ENCODE measurements at regions not wholly inside any gene's neighbourhood (a gene's known extent, or its start where the extent isn't known, plus 50 kb on each side); places are given as distances from the start of the nearest gene placed in this dataset.
"Not testable (repeated sequence)": the region's sequence is repeated elsewhere in the genome, so short reads cannot be mapped to it uniquely, and the experiment has no call there.

DNA sequence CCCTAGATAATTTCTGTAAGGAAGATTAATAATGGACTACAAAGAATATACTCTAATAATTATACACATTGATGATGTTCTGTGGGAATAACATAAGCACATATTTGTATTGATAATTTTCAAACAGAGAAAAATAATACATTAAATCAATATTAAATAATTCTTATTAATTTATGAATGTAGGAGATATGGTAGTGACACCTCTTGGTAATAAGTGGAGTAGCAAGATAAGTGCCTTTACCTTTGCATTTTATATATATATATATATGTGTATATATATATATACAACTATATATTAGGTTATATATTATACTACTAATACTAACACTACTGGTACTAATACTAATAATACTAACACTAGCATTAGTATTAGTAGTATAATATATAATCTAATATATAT is 905.8 kb downstream of the SLITRK1 start:
- DNase-seq (ENCODE audit: low spot score) = no peak

DNA sequence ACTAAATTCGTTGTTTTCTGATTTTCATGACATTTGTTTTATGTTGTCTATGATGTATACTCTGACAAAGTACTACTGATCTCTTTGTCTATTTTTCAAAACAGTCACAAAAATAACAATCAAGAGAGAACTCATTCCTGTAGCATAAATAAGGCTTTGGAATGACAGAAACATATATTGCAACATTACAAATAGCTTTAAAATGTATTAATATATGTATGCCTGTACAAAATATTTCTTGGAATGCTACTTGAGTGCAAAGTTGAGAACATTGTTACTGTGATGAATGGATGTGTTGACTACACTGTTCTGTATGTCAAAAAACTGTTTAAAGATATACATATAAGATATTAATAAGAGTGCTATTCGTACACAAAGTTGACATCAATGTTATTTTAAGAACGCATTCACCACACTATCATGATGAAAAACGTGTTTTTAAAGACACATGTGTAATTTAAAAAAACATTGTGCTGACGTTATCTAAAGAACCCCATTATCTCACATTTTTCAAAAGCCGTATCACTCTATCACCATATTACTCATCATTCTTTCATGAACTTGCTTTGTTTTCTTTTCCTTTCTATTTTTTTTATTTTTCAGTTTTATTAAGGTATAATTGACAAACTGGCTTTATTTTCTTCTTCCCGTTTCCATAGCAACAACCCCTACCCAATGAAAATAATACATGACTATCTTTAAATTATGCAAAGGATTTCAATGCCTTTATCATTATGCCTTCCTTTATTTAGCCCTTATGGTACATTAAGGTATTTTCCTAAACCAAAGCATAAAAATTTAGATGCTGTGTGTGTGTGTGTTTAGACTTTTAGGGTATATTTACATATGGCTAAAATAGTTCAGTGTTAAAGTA is 918.8 kb downstream of the SLITRK1 start:
- no peak for DNase-seq (ENCODE audit: low spot score)

DNA sequence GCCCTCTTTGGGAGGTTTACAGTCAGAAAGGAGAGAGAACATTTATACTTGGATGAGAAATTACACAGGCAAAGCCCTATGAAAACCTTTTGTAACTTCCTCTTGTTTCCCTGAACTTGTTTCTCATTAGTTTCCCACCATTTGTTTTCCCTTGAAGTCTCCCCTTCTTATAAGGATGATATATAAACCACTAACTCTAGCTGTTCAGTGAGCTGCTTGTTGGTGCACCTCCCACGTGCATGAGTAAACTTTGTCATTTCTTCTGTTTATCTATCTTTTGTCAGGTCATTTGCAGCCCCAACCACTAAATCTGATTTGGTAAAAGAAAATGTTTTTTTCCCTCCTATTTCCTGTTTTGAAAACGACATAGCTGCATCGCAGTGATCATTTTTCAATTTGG is 919.9 kb downstream of the SLITRK1 start:
- no peak for DNase-seq (ENCODE audit: low spot score)

DNA sequence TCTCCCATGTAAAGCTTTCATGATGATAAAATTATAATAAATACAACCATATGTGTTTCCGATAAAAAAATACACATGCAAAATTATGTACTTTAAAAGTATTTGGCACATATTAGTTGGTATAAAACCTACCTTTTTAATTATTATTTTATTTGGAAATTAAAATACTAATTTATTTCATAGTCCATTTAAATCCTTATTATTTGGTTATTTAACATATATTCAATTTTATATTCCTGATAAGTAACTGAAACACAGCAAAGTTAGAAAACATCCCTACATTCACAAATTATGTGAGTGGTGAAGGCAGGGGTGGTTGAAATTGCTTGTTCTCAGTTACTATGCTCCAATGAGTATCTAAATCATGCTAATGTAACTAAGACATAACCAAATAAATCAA is 920.5 kb downstream of the SLITRK1 start:
- no peak for DNase-seq (ENCODE audit: low spot score)

DNA sequence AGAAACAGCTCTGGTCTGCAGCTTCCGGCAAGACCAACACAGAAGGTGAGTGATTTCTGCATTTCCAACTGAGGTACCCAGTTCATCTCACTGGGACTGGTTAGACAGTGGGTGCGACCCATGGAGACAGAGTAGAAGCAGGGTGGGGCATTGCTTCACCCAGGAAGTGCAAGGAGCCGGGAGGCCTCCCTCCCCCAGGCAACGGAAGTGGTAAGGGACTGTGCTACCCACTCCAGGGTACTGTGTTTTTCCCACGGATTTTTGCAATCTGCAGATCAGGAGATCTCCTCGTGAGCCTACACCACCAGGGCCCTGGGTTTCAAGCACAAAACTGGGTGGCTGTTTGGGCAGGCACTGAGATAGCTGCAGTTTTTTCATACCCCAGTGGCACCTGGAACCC is 929.9 kb downstream of the SLITRK1 start:
- not testable (repeated sequence) for DNase-seq (ENCODE audit: low spot score)

DNA sequence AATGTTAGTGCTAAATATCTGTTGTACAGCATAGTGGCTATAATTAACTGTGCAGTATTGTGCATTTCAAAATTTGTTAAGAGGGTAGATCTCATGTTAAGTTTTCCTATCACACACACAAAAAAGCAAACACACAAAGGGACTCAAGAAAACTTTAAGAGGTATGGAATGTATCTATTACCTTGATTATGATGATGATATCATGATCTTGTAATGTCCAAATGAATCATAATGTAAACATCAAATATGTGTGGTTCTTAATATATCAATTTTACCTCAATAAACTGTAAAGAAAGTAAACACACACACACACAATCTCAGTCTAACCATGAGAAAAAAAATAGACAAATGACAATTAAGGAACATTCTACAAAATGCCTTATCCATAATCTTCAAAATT is 934.6 kb downstream of the SLITRK1 start:
- DNase-seq (ENCODE audit: low spot score) = no peak

DNA sequence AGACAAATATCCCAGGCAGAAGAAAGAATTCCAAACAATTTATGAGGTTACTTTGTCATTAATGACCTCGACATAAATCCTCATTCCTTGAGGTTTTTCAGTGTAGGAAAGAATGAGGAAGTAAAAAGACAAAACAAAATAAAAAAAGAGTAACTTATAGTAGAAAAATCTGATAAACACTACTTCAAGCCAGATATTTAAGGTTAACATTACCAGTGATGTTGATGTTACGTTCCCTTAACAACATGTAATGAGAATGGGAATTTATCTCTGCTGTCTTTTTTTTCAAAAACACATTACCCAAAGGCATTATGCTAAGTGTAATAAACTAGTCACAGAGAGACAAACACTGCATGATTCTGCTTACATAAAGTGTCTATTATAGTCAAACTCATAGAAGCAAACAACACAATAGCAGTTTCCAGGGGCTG is 935.1 kb downstream of the SLITRK1 start:
- no peak for DNase-seq (ENCODE audit: low spot score)

DNA sequence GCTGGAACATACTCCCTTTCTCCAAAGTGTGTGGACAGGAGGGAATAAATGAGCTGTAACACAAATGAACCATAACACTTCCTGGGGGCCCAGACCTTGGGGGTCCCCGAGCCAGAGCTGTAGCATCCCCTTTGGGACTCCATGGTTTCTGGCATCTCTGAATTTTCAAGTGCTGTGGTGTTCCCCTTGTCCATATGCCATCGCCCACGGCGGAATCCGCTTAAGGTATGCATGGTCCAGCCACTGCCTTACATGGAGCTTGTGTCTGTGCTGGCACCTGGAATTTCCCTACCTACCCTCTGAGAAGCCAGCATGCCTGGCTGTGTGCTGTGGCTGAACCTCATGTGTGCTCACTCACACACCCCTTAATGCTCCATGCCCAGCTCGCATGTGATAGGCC is 943.6 kb downstream of the SLITRK1 start:
- DNase-seq (ENCODE audit: low spot score) = no peak

DNA sequence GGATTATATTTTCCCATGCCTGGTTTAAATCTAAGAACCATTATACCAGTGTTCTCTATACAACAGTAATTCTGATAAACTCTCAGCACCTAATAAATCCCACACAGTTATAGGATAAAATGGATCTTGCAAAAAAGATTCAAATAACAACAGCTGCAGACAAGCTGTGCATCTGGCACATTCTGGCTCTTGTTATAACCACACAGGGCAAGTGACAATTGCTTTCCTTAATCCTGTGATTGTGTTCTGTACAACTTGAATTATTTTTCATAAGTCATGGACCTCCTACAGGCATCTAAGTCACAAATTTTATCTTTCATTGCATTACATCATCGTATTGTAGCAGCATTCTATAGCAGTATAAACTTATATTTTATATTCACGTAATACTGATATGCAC is 948.3 kb downstream of the SLITRK1 start:
- DNase-seq (ENCODE audit: low spot score) = no peak

DNA sequence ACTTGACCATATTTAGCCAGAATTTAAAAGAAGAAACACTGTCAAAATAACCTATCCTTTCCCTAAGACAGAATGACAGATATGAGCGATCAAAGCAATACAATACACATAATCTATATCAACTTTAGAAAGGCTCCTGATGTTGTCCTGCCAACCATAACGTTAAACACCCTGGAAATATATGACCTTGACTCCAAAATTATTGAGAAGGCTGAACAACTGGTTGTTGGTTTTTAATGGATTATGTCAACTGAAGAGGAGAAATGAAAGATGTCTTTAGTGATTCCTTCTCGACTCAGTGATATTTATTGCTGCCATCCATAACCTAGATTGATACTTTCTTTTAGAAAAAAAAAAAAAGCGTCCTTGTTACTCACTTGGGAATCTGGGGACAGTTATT is 957.2 kb downstream of the SLITRK1 start:
- no peak for DNase-seq (ENCODE audit: low spot score)

DNA sequence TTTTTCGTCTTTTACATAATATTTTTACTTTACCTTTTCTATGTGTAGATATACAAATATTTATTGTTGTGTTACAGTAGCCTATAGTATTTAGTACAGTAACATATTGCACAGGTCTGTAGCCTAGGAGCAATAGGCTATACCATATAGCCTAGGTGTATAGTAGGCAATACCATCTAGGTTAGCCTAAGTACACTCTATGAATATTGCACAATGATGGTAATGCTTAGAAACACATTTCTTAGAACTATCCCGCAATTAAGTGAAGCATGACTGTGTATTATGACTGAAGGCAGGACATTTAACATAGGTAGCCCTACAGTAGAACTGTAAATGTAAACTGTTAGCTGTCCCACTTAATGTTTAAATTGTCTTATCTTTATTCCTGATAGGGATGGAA is 964.3 kb downstream of the SLITRK1 start:
- no peak for DNase-seq (ENCODE audit: low spot score)

DNA sequence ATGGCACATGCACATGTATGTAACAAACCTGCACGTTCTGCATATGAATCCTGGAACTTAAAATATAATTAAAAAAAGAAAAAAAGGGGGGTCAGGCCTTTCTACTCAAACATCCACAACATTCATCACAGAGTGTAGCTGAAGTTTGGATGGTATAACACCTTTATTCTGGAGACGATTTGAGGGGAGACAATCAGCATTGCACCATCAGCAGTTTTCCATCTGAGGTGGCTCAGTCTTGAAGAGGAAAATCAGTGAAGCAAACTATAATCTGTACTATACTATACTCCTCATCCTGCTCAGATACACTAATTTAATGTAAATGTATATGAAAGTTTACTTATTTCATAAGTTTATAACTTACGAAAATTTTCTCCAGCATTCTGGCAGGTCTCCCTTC is 969.7 kb downstream of the SLITRK1 start:
- no peak for DNase-seq (ENCODE audit: low spot score)

DNA sequence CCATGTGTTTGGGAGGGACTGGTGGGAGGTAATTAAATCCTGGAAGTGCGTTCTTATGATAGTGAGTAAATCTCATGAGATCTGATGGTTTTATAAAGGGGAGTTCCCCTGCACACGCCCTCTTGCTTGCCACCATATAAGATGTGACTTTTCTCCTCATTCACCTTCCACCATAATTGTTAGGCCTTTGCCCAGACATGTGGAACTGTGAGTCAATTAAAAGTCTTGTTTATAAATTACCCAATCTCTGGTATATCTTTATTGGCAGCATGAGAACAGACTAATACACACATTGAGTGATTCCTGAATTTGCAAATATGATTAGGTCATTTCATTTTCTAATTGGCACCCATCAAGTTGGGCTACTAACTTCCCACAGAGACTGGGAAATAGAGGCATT is 977.2 kb downstream of the SLITRK1 start:
- no peak for DNase-seq (ENCODE audit: low spot score)

DNA sequence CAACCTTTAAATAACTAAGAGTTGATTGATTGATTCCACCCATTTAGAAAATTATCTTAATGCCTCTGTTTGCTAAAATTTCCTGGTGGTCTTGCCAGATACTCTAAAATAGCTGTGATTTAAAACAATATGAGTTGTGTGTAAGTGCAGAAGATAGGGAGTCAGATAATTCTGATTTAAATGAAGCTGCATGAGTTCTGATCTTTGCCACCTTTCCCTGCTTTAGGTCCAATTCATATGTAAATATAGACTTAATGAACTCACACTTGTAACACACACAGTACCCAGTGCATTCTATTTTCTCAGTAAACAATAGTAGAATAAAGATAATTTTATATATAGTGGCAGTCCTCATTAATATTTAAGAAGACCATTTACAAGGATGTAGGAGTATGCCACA is 981.8 kb downstream of the SLITRK1 start:
- DNase-seq (ENCODE audit: low spot score) = no peak

DNA sequence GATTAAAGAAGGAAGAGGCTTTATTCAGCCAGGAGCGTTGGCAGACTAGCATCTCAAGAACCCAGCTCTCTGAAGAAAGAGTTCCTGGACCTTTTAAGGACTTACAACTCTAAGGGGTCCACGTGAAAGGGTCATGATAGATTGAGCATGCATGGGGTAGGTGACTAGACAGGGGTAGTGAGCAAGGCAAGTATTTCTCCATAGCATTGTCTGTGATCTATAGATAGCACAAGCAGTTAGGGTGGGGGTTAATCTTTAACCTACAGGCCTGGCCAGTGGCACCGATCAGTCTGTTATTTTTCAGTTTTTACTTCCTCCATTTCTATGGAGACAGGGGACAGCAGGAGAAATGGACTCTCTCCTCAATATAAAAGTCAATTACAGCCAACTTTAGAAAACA is 983.7 kb downstream of the SLITRK1 start:
- DNase-seq (ENCODE audit: low spot score) = no peak

DNA sequence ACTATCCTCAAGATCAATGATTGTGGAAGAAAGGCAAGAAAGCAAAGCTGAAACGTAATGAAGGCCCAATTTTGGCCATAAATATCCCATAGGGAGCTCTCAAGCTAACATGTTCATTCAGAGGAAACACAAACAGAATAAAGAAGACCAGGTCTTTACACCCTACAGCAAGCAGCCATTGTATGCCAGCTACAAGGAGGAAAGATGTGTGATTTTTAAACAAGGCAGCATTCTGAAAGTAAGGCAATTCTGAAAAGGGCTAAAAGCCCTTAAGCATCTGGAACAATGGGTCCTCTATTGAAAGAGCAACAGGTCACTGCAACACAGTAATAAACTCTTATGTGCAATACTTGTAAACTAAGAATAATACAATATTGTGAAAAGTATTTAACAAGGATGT is 1002.4 kb downstream of the SLITRK1 start:
- no peak for DNase-seq (ENCODE audit: low spot score)

DNA sequence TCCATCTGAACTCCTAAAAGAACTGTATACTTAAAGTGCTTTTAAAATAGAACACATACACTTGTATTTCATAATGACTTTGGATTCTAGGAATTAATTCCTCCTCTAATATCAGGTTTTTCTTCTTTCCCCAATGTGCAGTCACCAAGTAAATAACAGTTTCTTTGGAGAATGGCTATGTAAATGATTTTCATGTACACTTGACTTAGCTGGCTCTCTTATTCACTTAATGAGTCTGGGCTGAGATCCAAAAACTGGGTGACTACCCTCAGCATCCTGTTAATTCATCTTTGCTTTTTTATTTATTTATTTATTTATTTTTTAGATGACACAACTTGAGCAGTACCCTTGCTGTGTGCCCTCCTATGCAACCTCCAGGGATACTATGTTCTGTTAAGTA is 1003.7 kb downstream of the SLITRK1 start:
- no peak for DNase-seq (ENCODE audit: low spot score)

DNA sequence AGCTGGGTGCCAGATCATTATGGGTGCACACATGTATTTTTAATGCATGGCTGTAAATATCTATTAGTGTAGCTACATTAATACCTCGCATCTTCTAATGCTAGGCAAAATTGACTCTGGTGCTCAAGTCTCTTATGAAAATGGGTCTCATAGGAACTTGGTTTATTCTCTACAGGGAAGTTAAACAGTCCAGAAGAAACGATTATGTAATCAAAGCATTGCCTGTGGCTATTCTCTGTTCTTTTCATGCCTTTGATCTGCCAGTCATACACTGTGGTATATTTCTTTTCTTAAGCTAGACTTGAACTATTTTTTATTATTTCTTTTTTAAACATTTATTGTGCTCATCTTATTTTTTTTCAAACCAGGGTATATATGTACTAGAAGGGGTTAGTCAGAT is 1015.0 kb downstream of the SLITRK1 start:
- no peak for DNase-seq (ENCODE audit: low spot score)

DNA sequence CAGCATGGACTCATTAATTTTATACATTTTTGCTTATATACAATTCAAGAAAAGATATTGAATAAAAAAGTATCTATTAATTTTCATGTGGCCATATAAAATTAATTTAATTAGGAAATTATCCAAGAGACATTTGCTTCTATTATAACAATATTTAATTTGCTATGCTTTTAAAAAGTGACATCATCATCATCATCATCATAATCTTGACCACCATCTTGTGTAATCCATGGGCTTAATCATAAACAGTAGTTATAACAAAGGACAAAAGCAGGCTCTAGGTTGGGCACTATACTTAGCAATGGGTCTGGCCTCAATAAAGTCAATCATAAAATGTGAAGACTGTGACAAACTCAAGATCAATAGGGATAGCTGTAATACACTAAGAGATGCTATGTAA is 1031.6 kb downstream of the SLITRK1 start:
- DNase-seq (ENCODE audit: low spot score) = no peak

DNA sequence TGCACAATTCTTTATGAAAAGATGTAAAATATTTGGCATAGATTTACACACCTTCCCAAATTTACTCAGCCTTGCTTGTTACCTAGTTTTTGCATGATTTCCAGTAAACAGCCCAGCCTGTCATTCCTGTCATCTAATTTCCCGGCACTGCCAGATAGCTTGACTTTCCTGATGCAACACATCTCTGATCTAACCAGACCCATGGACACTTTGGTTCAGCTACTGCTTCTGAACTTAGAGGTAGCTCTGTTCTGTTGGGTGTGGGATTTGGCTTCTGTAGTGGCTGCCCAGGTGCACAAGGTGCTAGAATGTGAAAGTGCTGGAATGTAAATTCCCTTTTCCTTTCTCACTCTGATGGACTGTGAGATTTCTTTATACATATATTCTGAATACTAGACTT is 1033.5 kb downstream of the SLITRK1 start:
- no peak for DNase-seq (ENCODE audit: low spot score)

DNA sequence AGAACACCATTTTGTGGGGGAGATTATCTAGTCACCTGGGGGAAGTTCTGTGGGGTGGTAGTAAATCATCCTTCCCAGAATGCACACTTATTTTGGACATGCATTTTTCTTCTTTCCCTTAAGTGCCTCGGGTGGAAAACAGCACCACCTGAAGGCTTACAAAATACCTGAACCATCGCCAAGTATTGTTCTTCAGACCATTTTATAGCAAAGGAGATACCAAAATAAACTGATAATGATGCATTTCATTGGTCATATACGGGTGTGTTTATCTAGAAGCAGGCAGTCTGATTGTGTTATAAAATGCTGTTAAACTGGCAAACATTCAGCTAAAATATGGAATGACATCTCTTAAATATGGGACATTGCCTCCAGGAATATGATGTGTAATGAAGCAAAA is 1034.7 kb downstream of the SLITRK1 start:
- DNase-seq (ENCODE audit: low spot score) = no peak

DNA sequence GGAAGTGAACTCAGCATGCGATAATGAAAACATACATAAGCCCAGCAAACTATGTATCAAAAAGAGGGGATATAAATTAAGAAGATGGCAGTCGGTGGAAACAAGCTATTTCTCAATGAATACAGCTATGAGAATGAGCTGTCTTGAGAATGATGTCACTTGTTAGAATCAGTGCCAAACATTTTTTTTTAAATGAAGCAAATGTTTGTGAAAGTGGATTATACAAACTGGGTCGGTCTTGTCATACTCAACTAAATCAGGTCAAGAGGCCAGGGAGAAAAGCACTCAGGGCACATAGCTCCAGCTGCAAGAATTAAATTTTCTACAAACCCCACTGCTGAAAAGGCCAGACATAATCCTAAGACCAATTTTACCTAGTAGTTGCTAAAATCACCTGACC is 1048.4 kb downstream of the SLITRK1 start:
- DNase-seq (ENCODE audit: low spot score) = no peak

DNA sequence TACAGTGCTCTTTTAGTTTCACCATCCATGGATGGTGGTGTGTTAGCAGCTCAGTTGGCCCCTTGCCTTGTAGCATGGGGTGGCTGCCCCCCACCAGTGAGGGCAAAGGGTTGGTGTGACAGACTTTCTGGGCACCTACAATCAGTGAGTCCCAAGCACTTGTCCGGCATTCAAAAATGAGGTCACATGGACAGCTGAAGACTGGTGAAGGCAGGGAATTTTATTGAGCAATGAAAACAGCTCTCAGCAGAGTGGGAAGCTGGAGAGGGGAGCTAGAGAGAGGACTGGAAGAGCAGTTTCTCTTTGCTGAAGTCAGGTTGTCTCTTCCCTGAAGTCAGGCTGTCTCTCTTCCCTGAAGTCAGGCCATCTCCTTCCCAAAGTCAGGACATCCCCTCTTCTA is 1053.2 kb downstream of the SLITRK1 start:
- DNase-seq (ENCODE audit: low spot score) = no peak

DNA sequence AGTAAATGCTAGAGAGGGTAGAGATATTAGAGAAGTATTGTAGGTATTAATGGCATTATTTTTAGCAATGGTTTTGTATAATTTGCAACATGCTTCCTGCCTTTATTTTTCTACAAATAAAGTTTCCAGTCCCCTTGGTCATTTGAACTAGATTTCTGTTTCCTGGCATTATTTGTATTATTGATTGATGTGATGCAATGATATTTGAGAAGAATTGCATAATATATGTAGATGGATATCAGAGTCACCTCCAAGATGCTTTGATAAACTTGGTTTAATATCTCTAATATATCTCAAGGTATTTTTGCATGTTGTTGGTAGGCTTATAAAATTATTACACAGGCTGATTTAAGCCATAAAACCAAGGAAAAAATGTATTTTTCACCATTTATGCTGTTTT is 1054.5 kb downstream of the SLITRK1 start:
- no peak for DNase-seq (ENCODE audit: low spot score)

Data from mucosa of gallbladder (tissue), 1 donor.